NT2/D1 (cell line): ENCODE measurements at regions not wholly inside any gene's neighbourhood (a gene's known extent, or its start where the extent isn't known, plus 50 kb on each side); places are given as distances from the start of the nearest gene placed in this dataset.

ENCODE experiments used
- YY1 ChIP-seq: IDR thresholded peaks from 2 replicates; pipeline ENCODE4 v1.6.1; 2011; ENCODE audit not compliant: insufficient read length, insufficient read depth
- ZNF274 ChIP-seq: IDR thresholded peaks from 2 replicates; pipeline ENCODE4 v1.6.1; 2011; ENCODE audit warnings: mild to moderate bottlenecking, low read depth, low read length

- TF ChIP-seq ZNF274 (no peak), YY1 (no peak)
These were observed 2365.9 kb downstream of the MAT2B start for GRCh38 chr5:165871291-165871690.
